Skeletal muscle satellite cell (primary cell): ENCODE measurements at regions not wholly inside any gene's neighbourhood (a gene's known extent, or its start where the extent isn't known, plus 50 kb on each side); places are given as distances from the start of the nearest gene placed in this dataset.

Experiments used
- H3K27me3 ChIP-seq: 2 replicates; pipeline ENCODE4 v1.7.0; 2013; ENCODE audit warnings: low read length; ENCODE audit not compliant: control insufficient read depth, insufficient read depth
- H3K36me3 ChIP-seq: 2 replicates; pipeline ENCODE4 v1.7.0; 2013; ENCODE audit warnings: mild to moderate bottlenecking, control low read depth, low read length; ENCODE audit not compliant: insufficient read depth
- H3K4me1 ChIP-seq: 2 replicates; pipeline ENCODE4 v1.7.0; 2013; ENCODE audit warnings: low read length; ENCODE audit not compliant: control insufficient read depth, insufficient read depth
- H3K4me2 ChIP-seq: 2 replicates; pipeline ENCODE4 v1.7.0; 2013; ENCODE audit warnings: mild to moderate bottlenecking, low read length
- H3K4me3 ChIP-seq: 2 replicates; pipeline ENCODE4 v1.7.0; 2013; ENCODE audit warnings: low read length
- H3K9ac ChIP-seq: 2 replicates; pipeline ENCODE4 v1.7.0; 2013; ENCODE audit warnings: mild to moderate bottlenecking, low read depth, low read length, moderate library complexity
- H3K9me3 ChIP-seq: replicated peaks from 2 replicates; pipeline ENCODE4 v1.7.0; 2013; ENCODE audit warnings: mild to moderate bottlenecking, control low read depth, low read length

- Histone ChIP-seq H3K4me2 (no peak overlapping the region), H3K27me3 (no peaks in the 10 kb centered on the region), H3K9ac (no peak overlapping the region), H3K4me3 (no peak overlapping the region), H3K36me3 (no peaks in the 10 kb centered on the region), H3K4me1 (no peaks in the 10 kb centered on the region), H3K9me3 (no peaks in the 10 kb centered on the region)
Observed at GRCh38 chr3:4224331-4224730, 78.8 kb upstream of the SETMAR start.

- Histone ChIP-seq H3K9me3 (no peaks in the 10 kb centered on the region), H3K4me1 (no peaks in the 10 kb centered on the region), H3K4me3 (no peak overlapping the region), H3K27me3 (no peaks in the 10 kb centered on the region), H3K9ac (no peak overlapping the region), H3K36me3 (no peaks in the 10 kb centered on the region), H3K4me2 (no peak overlapping the region)
Observed at GRCh38 chr3:4225005-4225471, 78.1 kb upstream of the SETMAR start.

- Histone ChIP-seq H3K4me2 (no peak overlapping the region), H3K9ac (no peak overlapping the region), H3K4me1 (peaks cover 5% of the 10 kb centered on the region), H3K27me3 (no peaks in the 10 kb centered on the region), H3K4me3 (no peak overlapping the region), H3K36me3 (no peaks in the 10 kb centered on the region), H3K9me3 (no peaks in the 10 kb centered on the region)
Observed at GRCh38 chr3:4228295-4228694, 74.9 kb upstream of the SETMAR start.

GRCh38 chr3:4231041-4231440 is 72.1 kb upstream of the SETMAR start:
- Histone ChIP-seq H3K9ac (no peak overlapping the region), H3K36me3 (no peaks in the 10 kb centered on the region), H3K27me3 (no peaks in the 10 kb centered on the region), H3K4me3 (no peak overlapping the region), H3K9me3 (no peaks in the 10 kb centered on the region), H3K4me2 (no peak overlapping the region), H3K4me1 (peaks cover 5% of the 10 kb centered on the region)

- H3K4me1 ChIP-seq, result peaks cover 5% of the 10 kb centered on the region
- H3K36me3 ChIP-seq, result no peaks in the 10 kb centered on the region
- no peak overlapping the region for H3K4me3 ChIP-seq
- no peak overlapping the region for H3K4me2 ChIP-seq
- no peaks in the 10 kb centered on the region for H3K27me3 ChIP-seq
- H3K9me3 ChIP-seq, result no peaks in the 10 kb centered on the region
- H3K9ac ChIP-seq, result no peak overlapping the region
Observed at GRCh38 chr3:4232798-4233197, 70.4 kb upstream of the SETMAR start.

GRCh38 chr3:4233488-4233887 is 69.7 kb upstream of the SETMAR start:
- Histone ChIP-seq H3K4me3 (no peak overlapping the region), H3K9me3 (no peaks in the 10 kb centered on the region)

GRCh38 chr3:4234889-4235288 is 68.3 kb upstream of the SETMAR start:
- H3K4me1 ChIP-seq, result peaks cover 5% of the 10 kb centered on the region
- no peak overlapping the region for H3K4me3 ChIP-seq
- H3K4me2 ChIP-seq, result no peak overlapping the region
- H3K9ac ChIP-seq, result no peak overlapping the region
- no peaks in the 10 kb centered on the region for H3K36me3 ChIP-seq
- no peaks in the 10 kb centered on the region for H3K9me3 ChIP-seq
- no peaks in the 10 kb centered on the region for H3K27me3 ChIP-seq

More at GRCh38 chr3:4233488-4233887, 69.7 kb upstream of the SETMAR start:
- H3K4me2 ChIP-seq, result no peak overlapping the region
- H3K36me3 ChIP-seq, result no peaks in the 10 kb centered on the region
- no peak overlapping the region for H3K9ac ChIP-seq
- H3K4me1 ChIP-seq, result peaks cover 5% of the 10 kb centered on the region
- no peaks in the 10 kb centered on the region for H3K27me3 ChIP-seq

- no peak overlapping the region for H3K9ac ChIP-seq
- peaks cover 5% of the 10 kb centered on the region for H3K4me1 ChIP-seq
- no peak overlapping the region for H3K4me2 ChIP-seq
- no peak overlapping the region for H3K4me3 ChIP-seq
- no peaks in the 10 kb centered on the region for H3K27me3 ChIP-seq
- no peaks in the 10 kb centered on the region for H3K36me3 ChIP-seq
- no peaks in the 10 kb centered on the region for H3K9me3 ChIP-seq
Observed at GRCh38 chr3:4235690-4236089, 67.5 kb upstream of the SETMAR start.

GRCh38 chr3:4241595-4242170 is 61.5 kb upstream of the SETMAR start:
- no peak overlapping the region for H3K4me3 ChIP-seq
- H3K4me1 ChIP-seq, result no peaks in the 10 kb centered on the region
- H3K36me3 ChIP-seq, result no peaks in the 10 kb centered on the region

GRCh38 chr3:4245671-4246070 is 57.5 kb upstream of the SETMAR start:
- no peak overlapping the region for H3K4me2 ChIP-seq
- H3K4me3 ChIP-seq, result no peak overlapping the region
- no peaks in the 10 kb centered on the region for H3K9me3 ChIP-seq
- H3K27me3 ChIP-seq, result no peaks in the 10 kb centered on the region
- H3K4me1 ChIP-seq, result no peaks in the 10 kb centered on the region
- H3K9ac ChIP-seq, result no peak overlapping the region
- no peaks in the 10 kb centered on the region for H3K36me3 ChIP-seq

More at GRCh38 chr3:4241595-4242170, 61.5 kb upstream of the SETMAR start:
- Histone ChIP-seq H3K4me2 (no peak overlapping the region), H3K9me3 (no peaks in the 10 kb centered on the region), H3K27me3 (no peaks in the 10 kb centered on the region), H3K9ac (no peak overlapping the region)

GRCh38 chr3:4247391-4247790 is 55.8 kb upstream of the SETMAR start:
- H3K4me3 ChIP-seq, result no peak overlapping the region
- no peak overlapping the region for H3K9ac ChIP-seq
- H3K36me3 ChIP-seq, result no peaks in the 10 kb centered on the region
- H3K4me1 ChIP-seq, result no peaks in the 10 kb centered on the region
- no peak overlapping the region for H3K4me2 ChIP-seq
- no peaks in the 10 kb centered on the region for H3K27me3 ChIP-seq
- H3K9me3 ChIP-seq, result no peaks in the 10 kb centered on the region

GRCh38 chr3:4250064-4250463 is 53.1 kb upstream of the SETMAR start:
- Histone ChIP-seq H3K9ac (no peak overlapping the region), H3K4me2 (no peak overlapping the region), H3K36me3 (no peaks in the 10 kb centered on the region), H3K4me3 (no peak overlapping the region), H3K27me3 (no peaks in the 10 kb centered on the region), H3K9me3 (no peaks in the 10 kb centered on the region), H3K4me1 (no peaks in the 10 kb centered on the region)
